Right ventricle myocardium inferior (tissue), 1 donor: ENCODE measurements at regions not wholly inside any gene's neighbourhood (a gene's known extent, or its start where the extent isn't known, plus 50 kb on each side); places are given as distances from the start of the nearest gene placed in this dataset.

Source experiments
- ATAC-seq: fragments of 200-7000 bp; cut with Tn5 transposase; one replicate; pipeline ENCODE4 v1.9.1; 2020; ENCODE audit warnings: mild to moderate bottlenecking, moderate library complexity
- DNase-seq: peaks from one replicate; pipeline ENCODE4 v3.0.0; 2021; ENCODE audit errors: missing footprints
- intact Hi-C: fragments of 100-400 bp; cut with DNase I; formaldehyde crosslinking; loops from one replicate; pipeline ENCODE4 v1.11.0; 2022
- donor health status: DM: no; HTN: yes; CAD: no; lungs with severe emphysema.

DNA sequence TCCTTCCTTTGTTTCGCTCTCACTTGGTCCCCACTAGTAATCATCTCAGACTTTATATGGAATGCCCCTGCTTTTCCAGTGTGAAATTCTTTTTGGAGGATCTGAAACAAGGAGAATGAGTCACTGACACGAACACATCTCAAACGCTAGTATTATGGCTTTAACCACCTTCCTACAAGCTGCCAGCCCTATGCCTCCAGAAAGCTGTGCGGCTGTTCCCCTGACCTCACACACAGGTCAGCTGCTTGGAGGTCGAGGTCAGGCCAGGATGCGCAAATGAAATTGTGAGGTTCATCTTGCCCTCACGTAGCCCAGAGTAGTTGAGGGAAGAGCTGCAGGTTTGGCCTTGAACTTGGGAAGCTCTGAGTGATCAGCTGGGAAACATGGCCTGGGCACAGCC lies 449.8 kb downstream of the FGF9 start:
- no peak for DNase-seq
- no peak for ATAC-seq
- intact Hi-C loops: no loop called here

DNA sequence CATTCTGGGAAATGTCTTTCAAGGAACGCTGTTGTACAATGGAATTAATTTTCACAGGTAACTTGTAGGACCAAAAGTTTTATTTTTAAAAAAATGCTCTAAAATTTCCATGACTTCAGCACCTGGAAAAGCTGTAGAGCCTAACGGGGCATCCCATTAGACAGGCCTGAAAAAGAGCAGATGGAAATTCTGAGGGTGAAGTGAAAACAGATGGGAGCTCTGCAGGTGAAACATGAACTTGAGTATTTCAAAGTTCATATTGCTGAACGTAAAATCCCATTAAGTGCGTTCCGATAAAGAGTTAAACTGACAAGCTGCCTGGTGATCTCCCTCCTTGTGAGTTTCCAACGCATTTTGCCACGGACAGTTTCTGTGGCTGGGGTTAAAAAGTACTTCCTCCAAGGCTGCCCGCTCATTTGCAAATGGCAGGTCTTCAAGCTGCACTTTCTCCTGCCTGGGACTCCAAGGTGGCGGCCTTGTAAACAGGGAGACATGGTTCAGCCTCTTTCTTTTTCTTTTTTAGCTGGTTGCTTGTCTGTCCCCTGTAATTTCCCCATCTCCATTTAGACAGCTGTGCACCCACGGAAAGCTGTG lies 450.4 kb downstream of the FGF9 start:
- intact Hi-C loops: no loop called here
- no peak for DNase-seq
- ATAC-seq: no peak

DNA sequence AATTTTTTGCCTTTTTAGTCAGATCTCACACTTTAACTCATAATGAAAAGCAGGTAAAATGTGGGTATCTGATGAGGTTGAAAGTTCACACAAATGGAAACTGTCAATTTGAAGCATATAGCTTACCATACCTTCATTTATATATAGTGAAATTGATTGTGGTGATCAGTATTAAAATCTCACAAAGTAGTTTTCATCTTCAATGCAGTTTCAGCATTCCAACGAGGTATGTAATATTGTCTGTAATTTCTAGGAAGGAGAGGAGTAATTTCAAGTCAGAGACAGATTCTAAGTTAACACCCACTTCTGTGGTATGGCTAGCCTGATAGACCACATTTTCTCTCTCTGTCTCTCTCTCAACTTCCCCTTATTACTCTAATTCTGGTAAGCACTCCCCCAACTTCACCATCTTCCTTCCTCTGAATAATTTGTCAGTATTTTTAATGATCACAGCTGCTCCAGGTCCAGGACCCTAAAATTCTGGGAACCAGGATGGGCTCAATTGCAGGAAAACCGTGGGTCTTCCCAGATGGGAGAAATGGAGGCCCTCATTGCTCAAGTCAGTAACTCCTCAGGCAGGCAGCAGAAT lies 455.7 kb downstream of the FGF9 start:
- ATAC-seq: no peak
- no peak for DNase-seq
- intact Hi-C loops: no loop called here

DNA sequence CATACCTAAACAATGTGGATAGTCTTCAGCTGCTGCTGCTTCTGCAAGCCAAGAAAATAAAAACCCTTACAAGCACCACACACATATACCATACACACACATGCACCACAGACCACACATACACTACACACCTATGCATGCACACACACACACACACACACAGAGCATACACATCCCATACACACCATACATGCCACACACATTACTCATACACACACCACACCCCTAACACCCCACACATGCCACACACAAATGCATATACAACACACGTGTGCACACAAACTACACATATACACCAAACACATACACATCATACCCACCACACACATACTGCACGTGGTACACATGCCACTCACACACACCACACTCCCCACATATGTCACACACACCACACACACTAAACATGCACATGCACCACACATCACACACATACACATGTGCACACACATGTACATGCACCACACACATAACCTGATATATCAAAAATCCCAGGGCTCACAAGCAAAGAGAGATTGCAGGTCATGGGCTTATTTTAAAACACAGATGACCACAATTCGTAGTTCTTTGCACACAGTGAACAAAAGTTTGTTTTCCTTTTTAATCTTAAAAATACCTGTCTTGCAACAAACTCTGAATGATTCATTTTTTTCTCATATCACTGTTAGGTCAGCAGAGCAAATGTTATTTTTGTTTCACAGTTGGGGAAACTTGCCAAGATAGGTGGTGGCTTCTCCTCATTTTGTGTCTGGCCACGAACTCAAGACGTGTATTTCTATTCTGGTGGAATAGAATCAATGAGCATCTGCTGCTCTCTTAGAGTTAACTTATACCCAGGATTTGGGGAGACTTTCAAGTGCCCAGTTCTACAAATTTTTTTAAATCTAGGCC lies 456.6 kb downstream of the FGF9 start:
- DNase-seq (peak; percentile 39), ATAC-seq (no peak)
- intact Hi-C loops: no loop called here

DNA sequence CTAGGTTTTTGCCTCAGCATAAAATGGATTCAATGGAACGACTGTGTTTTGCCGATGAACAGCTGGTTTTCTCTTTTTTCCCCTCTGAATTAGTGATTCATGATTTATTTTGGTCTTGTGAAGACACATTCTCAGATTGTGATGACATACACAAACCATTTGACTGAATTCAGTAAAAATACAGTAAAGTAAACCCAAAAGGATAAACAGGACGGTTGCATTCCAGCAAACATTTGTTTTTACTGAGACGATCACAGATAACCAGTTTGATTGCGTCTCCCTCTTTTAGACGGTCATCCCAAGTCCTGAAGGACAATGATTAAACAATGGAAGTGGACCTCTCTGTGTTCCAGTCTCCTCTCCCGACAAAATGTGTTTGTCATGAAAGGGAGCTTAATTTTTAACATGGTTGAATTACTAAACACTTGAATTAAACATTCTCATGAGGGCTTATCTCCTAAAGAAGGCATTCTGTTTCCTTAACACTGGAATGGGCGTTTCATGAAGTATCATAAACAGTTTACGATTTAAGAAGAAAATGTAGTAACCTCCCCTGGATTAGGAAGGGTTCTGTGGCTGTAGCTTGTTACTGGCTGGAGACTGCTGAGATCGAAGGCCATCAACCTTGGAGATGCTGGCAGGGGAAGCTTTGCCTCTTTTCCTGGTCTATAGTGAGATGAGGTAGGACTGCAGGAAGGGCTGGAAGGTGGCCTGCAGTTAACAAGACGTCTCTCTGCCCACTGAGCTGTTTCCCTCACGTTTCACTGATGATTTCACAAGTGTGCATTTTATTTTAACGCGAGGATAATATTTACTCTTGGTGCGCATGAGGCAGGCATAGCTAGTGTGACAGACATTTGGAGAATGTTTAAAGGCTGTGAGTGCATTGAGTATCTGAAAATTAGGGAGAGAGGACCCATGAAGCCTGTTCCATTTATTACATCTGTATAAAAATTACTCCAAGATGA lies 457.9 kb downstream of the FGF9 start:
- intact Hi-C loops: no loop called here
- ATAC-seq (no peak), DNase-seq (no peak)

DNA sequence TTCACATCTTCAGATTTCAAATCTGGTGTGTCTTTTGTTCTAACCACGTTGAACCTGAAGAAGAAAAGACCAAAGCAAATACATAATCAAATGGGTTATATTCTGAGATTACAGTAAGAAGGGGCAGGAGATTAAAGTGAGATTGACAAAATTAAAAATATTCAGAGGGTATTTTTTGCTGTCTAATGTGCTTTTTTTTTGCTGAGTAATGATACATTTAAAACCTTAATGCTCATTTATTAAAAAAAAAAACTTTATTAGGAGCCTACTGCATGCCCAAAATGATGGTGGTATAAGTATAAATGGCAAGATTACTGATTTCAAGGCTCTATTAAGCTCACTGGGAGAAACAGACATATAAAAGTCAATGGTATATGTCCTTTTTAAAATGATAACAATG lies 459.4 kb downstream of the FGF9 start:
- ATAC-seq (no peak), DNase-seq (no peak)
- intact Hi-C loops: no loop called here

DNA sequence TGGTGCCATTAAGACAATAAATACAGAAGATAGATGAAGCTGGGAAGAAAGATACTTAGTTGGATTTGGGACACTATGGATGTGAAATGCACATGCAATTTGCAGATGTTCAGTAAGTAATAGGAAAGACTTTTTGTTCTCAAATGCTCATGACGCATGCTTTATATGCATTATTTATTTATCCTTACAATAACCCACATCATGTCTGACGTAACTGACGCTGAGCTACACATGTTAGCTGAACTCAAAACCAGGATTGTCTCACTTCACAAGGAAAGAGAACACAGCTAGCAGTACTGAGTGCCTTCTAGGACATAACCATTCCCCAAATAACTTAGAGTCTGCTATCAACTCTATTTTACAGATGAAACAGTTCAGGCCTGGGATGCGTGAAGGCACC lies 463.4 kb downstream of the FGF9 start:
- no peak for DNase-seq
- ATAC-seq: no peak
- intact Hi-C loops: no loop called here

DNA sequence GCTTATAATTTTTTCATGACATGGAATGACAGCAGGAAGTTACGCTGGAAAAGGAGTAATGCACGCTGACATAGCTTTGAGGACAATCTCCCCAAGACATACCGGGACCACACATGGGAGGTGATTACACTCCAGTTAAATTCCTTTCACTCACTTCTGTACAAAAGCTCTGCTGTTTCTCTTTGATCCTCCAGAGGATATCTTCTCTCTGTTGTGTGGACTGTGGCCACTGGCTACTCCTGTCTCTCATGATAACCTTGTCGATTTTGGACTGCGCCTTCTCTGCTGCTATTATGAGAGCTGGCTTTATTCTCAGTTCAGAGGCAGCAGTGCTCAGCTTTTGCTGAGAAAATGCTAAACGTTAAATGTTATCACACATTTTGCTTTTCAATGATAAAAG lies 464.6 kb downstream of the FGF9 start:
- ATAC-seq: no peak
- intact Hi-C loops: no loop called here
- DNase-seq: no peak

DNA sequence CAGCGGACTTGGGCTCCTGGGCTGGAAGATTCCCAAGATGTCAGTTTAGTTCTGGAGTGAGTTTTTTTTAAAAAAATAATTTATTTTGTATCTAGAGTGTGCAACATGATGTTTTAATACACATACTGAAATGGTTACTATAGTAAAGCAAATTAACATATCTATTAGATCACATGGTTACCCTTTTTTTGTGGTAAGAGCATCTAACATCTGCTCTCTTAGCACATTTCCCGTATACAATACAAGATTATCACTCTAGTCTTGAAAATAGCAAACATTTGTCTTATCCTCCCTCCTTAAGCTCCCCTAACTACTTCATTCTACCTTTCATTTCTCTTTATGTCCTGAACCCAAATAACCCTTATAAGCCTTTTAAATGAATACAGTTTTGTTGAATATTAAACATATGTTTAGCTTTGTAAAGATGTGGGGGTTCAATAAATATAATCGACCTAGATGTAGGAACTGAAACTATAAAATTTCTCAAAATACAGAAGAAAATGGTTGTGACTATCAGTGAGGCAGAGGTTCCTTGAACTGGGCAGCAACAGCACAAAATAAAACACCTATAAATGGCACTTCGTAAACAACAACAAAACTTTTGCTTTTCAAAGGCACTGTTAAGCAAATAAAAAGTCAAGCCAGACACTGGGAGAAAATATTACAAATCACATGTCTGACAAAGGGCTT lies 466.6 kb downstream of the FGF9 start:
- DNase-seq (no peak), ATAC-seq (no peak)
- intact Hi-C loops: no loop called here

DNA sequence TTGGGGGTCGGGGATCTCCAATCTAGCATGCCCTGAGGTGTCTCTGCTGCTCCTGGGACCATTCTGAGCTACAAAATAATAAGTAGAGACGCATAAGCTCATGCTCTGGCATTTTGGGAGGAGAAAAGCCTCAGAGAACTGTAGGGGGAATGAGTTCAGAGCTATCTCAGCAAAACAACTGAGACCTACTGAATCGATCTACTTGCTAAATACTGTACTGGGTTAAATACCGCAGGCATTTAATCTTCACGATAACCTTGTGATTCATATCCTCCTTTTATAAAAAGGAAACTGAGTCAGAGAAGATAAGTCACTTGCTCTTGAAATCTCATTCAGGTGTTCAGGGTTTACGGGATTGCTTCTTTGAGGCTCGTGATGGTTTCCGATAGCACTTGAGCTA lies 468.1 kb downstream of the FGF9 start:
- DNase-seq: no peak
- no peak for ATAC-seq
- intact Hi-C loops: no loop called here

DNA sequence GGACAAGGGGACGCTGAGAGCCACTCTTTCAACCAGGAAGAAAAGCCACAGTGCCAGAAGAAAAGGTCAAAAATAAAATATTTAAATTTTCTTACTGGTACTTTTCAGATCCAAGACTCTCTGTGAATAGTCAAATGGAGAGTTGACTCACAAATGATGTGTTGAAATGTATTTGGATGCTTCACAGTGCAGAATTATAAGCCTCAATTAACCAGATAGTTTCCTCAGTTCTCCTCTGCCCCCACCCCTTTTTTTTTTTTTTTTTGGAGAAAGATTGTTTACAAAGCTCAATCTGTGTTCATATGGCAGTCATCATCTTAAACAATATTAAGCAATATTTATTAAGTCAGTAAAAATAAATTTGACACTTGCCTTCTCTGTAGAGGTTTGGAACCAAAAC lies 470.8 kb downstream of the FGF9 start:
- no peak for DNase-seq
- ATAC-seq: no peak
- intact Hi-C loops: no loop called here

DNA sequence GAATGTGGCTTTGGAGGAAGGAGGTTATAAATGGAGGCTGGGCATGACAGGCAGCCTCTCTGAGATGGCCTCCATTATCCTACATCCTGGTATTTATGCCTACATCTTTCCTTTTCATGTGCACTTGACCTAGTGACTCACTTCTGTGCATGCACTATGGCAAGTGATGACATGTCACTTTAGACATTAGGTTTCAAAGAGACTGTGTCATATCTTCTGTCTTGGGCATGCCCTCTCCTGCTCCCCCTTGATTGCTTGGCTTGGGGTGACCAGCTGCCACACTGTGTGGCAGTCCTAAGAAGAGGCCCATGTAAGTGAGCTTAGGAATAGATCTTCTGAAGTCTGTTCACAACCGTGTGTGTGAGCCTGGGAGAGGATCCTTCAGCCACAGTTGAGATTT lies 472.8 kb downstream of the FGF9 start:
- intact Hi-C loops: no loop called here
- DNase-seq (no peak), ATAC-seq (no peak)

DNA sequence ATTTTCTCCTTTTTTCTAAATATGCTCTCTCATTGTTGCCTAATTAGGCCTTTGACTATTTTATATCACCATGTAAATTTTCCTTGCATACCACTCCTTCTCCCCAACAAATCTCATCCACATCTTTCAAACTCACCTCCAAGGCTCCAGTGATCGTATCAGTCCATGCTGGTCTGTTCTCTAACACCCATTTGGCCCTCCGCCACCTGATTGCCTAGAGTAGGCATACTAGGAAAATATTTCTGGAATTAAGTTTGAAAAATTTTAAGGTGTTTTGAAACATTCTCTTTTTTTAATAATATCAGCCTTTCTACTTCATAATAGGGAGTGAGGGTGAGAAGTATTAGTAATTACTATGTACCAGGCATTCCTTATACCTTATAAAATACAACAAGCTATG lies 473.9 kb downstream of the FGF9 start:
- intact Hi-C loops: no loop called here
- ATAC-seq (no peak), DNase-seq (peak; percentile 37)

DNA sequence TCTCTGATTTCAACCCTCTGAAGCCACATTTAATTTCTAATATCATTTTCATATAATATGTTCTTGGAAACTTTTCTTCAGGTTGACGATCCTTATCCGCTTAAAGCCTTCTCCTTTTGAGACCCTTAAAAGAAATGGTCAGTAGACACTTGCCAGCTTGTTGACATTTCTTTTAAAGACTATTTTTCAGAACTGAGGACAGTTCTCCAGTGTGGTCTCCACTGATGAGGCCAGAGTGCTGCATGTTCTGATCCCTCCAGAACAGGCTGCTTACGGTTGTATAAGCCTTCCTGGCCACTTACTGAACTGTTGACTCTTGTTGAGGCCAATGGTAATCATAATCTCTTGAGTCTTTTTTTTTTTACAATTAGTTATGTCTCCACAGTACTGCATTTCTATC lies 477.3 kb downstream of the FGF9 start:
- no peak for DNase-seq
- no peak for ATAC-seq
- intact Hi-C loops: no loop called here

DNA sequence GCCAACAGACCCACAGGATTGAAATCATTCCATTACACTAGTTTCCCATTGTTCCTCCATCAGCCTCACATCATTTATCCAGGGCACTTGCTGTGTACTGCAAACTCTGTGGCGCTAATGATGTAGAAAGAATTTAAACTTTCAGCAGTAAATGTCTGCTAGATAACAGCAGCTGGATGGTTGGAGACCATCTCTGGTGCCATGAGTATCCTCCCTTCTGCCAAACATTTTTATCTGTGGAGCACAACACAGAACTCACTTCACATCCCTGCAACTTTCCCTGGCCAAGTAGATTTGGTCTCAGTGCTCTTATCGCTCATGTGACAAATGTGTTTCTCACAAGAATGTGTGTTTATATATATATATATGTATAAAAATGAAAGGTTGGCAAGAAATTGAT lies 481.9 kb downstream of the FGF9 start:
- intact Hi-C loops: no loop called here
- ATAC-seq (no peak), DNase-seq (no peak)

DNA sequence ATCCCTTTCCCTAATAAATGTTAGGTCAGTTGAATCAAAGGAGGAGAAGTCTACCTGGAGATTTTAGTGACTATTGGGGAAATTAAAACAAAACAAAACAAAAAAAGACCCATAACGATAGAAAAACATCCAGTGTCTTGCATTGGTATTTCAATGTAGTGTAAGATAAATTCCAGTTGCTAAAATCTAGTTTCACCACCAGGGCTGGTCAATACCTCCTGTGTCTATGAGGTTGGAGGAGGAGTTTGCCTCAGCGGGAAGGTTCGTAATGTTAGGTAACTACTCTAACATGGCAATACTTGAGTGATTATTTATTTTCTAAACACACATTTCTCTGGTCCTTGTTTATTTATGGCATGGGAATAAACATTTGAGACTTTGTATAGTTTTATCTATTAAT lies 483.2 kb downstream of the FGF9 start:
- intact Hi-C loops: no loop called here
- ATAC-seq (no peak), DNase-seq (no peak)

DNA sequence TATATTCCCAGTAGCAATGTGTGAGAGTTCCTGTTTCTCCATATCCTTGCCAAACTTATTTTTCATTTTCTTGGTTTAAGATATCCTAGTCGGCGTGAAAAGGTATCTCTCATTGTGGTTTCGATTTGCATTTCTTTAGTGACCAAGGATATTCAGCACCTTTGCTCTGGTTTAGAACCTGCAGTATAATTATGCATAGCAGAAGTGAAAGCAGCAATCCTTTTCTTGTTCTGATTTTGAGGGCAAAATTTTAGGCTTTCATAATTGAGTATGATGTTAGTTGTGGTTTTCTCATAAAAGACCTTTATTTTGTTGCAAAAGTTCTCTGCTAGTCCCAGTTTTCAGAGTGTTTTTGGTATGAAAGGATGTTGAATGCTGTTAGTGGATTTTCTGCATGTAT lies 491.0 kb downstream of the FGF9 start:
- ATAC-seq (no peak), DNase-seq (no peak)
- intact Hi-C loops: no loop called here

DNA sequence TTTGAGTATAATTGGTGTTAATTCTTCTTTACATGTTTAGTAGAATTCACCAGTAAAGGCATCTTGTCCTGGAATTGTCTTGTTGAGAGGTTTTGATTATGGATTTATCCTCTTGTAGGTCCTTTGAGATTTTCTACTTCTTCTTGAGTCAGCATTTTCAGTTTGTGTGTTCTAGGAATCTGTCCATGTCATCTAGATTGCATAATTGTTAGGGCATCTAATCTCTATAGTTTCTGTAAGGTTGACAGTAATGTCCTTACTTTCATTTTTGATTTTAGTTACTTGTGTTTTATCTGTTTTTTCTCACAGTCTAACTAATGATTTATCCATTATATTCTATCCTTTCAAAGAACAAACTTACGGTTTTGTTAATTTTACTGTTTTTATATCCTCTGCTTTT lies 492.0 kb downstream of the FGF9 start:
- intact Hi-C loops: no loop called here
- no peak for ATAC-seq
- no peak for DNase-seq
